Adrenal gland (tissue), 5 donors: ENCODE measurements at regions not wholly inside any gene's neighbourhood (a gene's known extent, or its start where the extent isn't known, plus 50 kb on each side); places are given as distances from the start of the nearest gene placed in this dataset.

ENCODE experiments used
- POLR2A ChIP-seq, 2 donors: fragments of 450-650 bp; IDR thresholded peaks; one replicate each; pipeline ENCODE4 v1.6.1; 2017; ENCODE audit warnings: antibody characterized with exemption in 2 of 2, mild to moderate bottlenecking in 2 of 2, moderate library complexity in 1 of 2
- TF ChIP-seq, protein P1 (sequence below), 6 experiments: fragments of 450-650 bp in 4 of 6; fragments of 200-600 bp in 2 of 6; sonication (generic) in 1 of 6; IDR thresholded peaks; 1 replicate in 5 of 6; 2 replicates in 1 of 6; pipeline versions ENCODE4 v1.5.1 to v1.8.0; 2016 to 2021; ENCODE audit warnings: antibody characterized with exemption in 6 of 6, mild to moderate bottlenecking in 2 of 6, moderate library complexity in 1 of 6
- donor health status: DM: no; HTN: no; CAD: no.

DNA sequence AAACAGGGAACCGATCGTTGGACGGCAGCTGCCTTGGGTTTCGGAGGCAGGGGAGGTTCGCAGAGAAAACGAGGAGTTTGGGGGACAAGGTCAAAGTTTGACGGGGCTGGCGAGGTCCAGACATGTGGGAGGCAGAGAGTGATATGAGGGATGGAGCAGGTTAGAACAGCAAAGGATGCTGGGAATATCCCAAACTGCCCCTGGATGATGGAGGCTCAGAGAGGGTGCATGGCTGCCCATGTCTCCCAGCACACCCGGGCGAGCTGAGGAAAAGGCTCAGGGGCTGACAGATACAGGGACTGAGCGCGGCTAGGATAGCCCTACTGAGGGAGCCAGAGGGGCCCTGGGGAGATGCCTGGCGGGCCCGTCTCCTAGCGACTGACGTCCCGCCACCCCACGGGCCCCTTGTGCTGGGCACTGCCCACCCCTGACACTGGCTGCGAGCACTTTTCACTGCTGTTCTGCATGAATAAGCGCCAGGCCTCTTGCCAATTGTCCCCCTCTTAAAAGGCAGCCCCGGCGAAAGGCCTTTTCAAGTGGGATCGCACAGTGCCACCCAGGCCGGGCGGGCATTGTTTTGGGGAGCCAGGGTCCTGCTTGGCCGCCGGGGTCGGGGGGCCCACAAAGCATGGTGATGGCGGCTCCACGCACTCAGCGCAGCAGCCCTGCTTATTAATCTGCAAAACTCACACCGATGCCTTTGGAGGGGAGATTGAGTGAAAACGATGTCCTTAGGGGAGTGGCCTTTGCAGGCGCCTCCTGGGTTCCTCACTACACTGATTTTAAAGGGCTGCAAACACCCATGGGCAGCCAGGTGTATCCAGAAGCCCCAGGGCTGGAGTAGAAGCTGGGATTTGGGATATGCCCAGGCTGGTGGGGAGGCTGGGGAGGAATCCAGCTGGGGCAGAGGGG lies 90.0 kb upstream of the LINC01488 start:
- TF ChIP-seq, protein P1, sequence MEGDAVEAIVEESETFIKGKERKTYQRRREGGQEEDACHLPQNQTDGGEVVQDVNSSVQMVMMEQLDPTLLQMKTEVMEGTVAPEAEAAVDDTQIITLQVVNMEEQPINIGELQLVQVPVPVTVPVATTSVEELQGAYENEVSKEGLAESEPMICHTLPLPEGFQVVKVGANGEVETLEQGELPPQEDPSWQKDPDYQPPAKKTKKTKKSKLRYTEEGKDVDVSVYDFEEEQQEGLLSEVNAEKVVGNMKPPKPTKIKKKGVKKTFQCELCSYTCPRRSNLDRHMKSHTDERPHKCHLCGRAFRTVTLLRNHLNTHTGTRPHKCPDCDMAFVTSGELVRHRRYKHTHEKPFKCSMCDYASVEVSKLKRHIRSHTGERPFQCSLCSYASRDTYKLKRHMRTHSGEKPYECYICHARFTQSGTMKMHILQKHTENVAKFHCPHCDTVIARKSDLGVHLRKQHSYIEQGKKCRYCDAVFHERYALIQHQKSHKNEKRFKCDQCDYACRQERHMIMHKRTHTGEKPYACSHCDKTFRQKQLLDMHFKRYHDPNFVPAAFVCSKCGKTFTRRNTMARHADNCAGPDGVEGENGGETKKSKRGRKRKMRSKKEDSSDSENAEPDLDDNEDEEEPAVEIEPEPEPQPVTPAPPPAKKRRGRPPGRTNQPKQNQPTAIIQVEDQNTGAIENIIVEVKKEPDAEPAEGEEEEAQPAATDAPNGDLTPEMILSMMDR (IDR thresholded peaks at IDR 0.05) = no peak
- no peak for TF ChIP-seq POLR2A (IDR thresholded peaks at IDR 0.05)
